Endodermal cell (in vitro differentiated cells): ENCODE measurements at regions not wholly inside any gene's neighbourhood (a gene's known extent, or its start where the extent isn't known, plus 50 kb on each side); places are given as distances from the start of the nearest gene placed in this dataset.

Experiments
- DNase-seq: peaks from one replicate; pipeline ENCODE4 v3.0.0-alpha.2; 2017
- H3K27ac ChIP-seq: 2 replicates; pipeline ENCODE4 v1.5.1; 2013; ENCODE audit warnings: mild to moderate bottlenecking, low read depth, low read length, moderate library complexity
- H3K27me3 ChIP-seq: 2 replicates; pipeline ENCODE4 v1.6.1; 2013; ENCODE audit warnings: mild to moderate bottlenecking, low read length, moderate library complexity; ENCODE audit not compliant: insufficient read depth, control insufficient read depth, poor library complexity, severe bottlenecking
- H3K36me3 ChIP-seq: 2 replicates; pipeline ENCODE4 v1.7.0; 2013; ENCODE audit warnings: mild to moderate bottlenecking, low read length, moderate library complexity; ENCODE audit not compliant: control insufficient read depth, insufficient read depth
- H3K4me1 ChIP-seq: one replicate; pipeline ENCODE4 v1.7.0; 2013; ENCODE audit warnings: low read length; ENCODE audit not compliant: control insufficient read depth, insufficient read depth
- H3K4me3 ChIP-seq: 2 replicates; pipeline ENCODE4 v1.5.1; 2013; ENCODE audit warnings: mild to moderate bottlenecking, low read length, moderate library complexity
- H3K9ac ChIP-seq: 2 replicates; pipeline ENCODE4 v1.6.1; 2013; ENCODE audit warnings: mild to moderate bottlenecking, low read length, moderate library complexity; ENCODE audit not compliant: poor library complexity, severe bottlenecking; ENCODE audit errors: extremely low read depth
- H3K9me3 ChIP-seq: 2 replicates; pipeline ENCODE4 v1.6.1; 2013; ENCODE audit warnings: mild to moderate bottlenecking, low read length, moderate library complexity; ENCODE audit not compliant: control insufficient read depth
- H3K27ac Mint-ChIP-seq: 2 replicates; pipeline ENCODE4 v1.8.0; 2020; ENCODE audit warnings: mixed read lengths
- H3K27me3 Mint-ChIP-seq: 2 replicates; pipeline ENCODE4 v1.8.0; 2021; ENCODE audit warnings: mild to moderate bottlenecking, mixed read lengths; ENCODE audit not compliant: insufficient read depth
- H3K36me3 Mint-ChIP-seq: 2 replicates; pipeline ENCODE4 v1.8.0; 2020; ENCODE audit warnings: low read depth, mixed read lengths
- H3K4me1 Mint-ChIP-seq: 2 replicates; pipeline ENCODE4 v1.8.0; 2020; ENCODE audit warnings: mixed read lengths
- H3K4me3 Mint-ChIP-seq: 2 replicates; pipeline ENCODE4 v1.8.0; 2020; ENCODE audit warnings: mild to moderate bottlenecking, moderate library complexity, mixed read lengths
- H3K9me3 Mint-ChIP-seq: 2 replicates; pipeline ENCODE4 v1.8.0; 2020; ENCODE audit warnings: mild to moderate bottlenecking, mixed read lengths
- CTCF ChIP-seq: fragments of 200-600 bp; sonication (generic); conservative IDR thresholded peaks from 2 replicates; pipeline ENCODE4 v1.5.0; 2021; ENCODE audit warnings: antibody characterized with exemption, mild to moderate bottlenecking
- whole genome bisulfite sequencing, 2 experiments: methylation state at CpG; one replicate each; pipeline versions ENCODE4 v1.1.5 to v1.1.7; 2013; ENCODE audit warnings: missing lambda C conversion rate in 2 of 2, mixed read lengths in 1 of 2; ENCODE audit not compliant: insufficient coverage in 1 of 2, insufficient read length in 1 of 2; 5-methylcytosine and 5-hydroxymethylcytosine counted together

DNA sequence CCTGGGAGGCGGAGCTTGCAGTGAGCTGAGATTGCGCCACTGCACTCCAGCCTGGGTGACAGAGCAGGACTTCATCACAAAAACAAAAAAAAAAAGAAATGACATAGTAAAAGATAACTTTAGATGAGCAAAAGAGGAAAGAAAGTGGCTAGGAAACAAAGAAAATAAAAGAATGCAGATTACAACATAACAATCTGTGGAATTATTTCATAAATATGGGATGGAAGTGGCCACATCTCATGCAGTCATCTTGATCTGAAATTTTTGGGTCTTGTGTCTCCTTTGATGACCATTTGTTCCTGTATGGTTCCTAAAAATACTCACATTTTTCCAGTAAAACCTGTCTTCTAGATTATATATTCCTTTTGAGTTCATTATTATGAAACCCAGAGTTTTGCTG is 271.4 kb downstream of the SPRY1 start:
- Histone ChIP-seq H3K4me1 (no peaks in the 10 kb centered on the region), H3K27ac (no peak overlapping the region), H3K9ac (no peak overlapping the region), H3K4me3 (no peak overlapping the region), H3K36me3 (no peaks in the 10 kb centered on the region), H3K9me3 (peaks cover 10% of the 10 kb centered on the region), H3K27me3 (no peaks in the 10 kb centered on the region)
- Mint-ChIP-seq H3K27ac (no peak overlapping the region), H3K4me1 (no peaks in the 10 kb centered on the region), H3K9me3 (peaks cover 7% of the 10 kb centered on the region), H3K36me3 (no peaks in the 10 kb centered on the region), H3K27me3 (no peaks in the 10 kb centered on the region), H3K4me3 (no peak overlapping the region)
- TF ChIP-seq CTCF: no peak
- DNase-seq: no peak
- WGBS, 2 experiments: 89% methylated on average over 2 of the region's 2 CpGs; no CpG with 5 or more reads in 1 of the 2 experiments

GRCh38 chr4:123671636-123672404 is 275.2 kb downstream of the SPRY1 start:
- Histone ChIP-seq H3K9ac (no peak overlapping the region), H3K4me3 (no peak overlapping the region), H3K27ac (no peak overlapping the region), H3K4me1 (peaks cover 12% of the 10 kb centered on the region), H3K9me3 (peaks cover 2% of the 10 kb centered on the region), H3K36me3 (no peaks in the 10 kb centered on the region), H3K27me3 (no peaks in the 10 kb centered on the region)
- 98% methylated on average over 4 of the region's 4 CpGs; no CpG with 5 or more reads in 1 of the 2 experiments for WGBS, 2 experiments
- Mint-ChIP-seq H3K4me3 (no peak overlapping the region), H3K27ac (no peak overlapping the region), H3K27me3 (no peaks in the 10 kb centered on the region), H3K4me1 (peaks cover 7% of the 10 kb centered on the region), H3K9me3 (peaks cover under 1% of the 10 kb centered on the region), H3K36me3 (no peaks in the 10 kb centered on the region)
- TF ChIP-seq CTCF: no peak
- DNase-seq: no peak

GRCh38 chr4:123672987-123673386 is 276.4 kb downstream of the SPRY1 start:
- no peaks in the 10 kb centered on the region for H3K36me3 Mint-ChIP-seq
- no peaks in the 10 kb centered on the region for H3K9me3 ChIP-seq
- no peaks in the 10 kb centered on the region for H3K9me3 Mint-ChIP-seq
- no peak for DNase-seq
- peaks cover 7% of the 10 kb centered on the region for H3K4me1 Mint-ChIP-seq
- H3K27me3 Mint-ChIP-seq: no peaks in the 10 kb centered on the region
- peaks cover 12% of the 10 kb centered on the region for H3K4me1 ChIP-seq
- H3K27me3 ChIP-seq: no peaks in the 10 kb centered on the region
- H3K9ac ChIP-seq: no peak overlapping the region
- H3K4me3 Mint-ChIP-seq: no peak overlapping the region
- no peak overlapping the region for H3K4me3 ChIP-seq
- 99% methylated on average over 2 of the region's 3 CpGs; no CpG with 5 or more reads in 1 of the 2 experiments for WGBS, 2 experiments
- H3K27ac ChIP-seq: no peak overlapping the region
- H3K27ac Mint-ChIP-seq: no peak overlapping the region
- no peak for TF ChIP-seq CTCF
- no peaks in the 10 kb centered on the region for H3K36me3 ChIP-seq
